ENCODE measurements at regions not wholly inside any gene's neighbourhood (a gene's known extent, or its start where the extent isn't known, plus 50 kb on each side); places are given as distances from the start of the nearest gene placed in this dataset.
"Not testable (repeated sequence)": the region's sequence is repeated elsewhere in the genome, so short reads cannot be mapped to it uniquely, and the experiment has no call there.

DNA sequence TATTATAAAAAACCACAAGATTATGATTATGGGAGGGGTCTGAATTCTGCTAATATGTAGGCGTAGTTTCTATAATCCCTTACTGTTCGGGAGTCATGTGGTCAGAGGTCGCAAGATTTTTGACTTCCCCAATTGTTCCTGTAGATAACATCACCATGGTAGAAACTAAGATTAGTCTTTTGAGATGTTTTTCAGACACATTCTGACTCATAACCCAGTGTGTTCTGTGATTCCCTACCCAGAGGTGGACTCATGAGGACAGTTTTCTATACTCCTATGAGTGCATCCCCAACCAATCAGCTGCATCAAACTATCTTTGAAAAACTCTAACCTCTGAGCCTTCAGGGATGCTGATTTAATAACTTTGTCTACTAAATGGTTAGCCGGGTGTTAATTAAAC is 175.5 kb downstream of the RFPL4B start:
- DNase-seq (ENCODE audit: low read depth) = peak; percentile 9
- H3K4me3 ChIP-seq (ENCODE audit: low read depth, low read length) = no peak overlapping the region

DNA sequence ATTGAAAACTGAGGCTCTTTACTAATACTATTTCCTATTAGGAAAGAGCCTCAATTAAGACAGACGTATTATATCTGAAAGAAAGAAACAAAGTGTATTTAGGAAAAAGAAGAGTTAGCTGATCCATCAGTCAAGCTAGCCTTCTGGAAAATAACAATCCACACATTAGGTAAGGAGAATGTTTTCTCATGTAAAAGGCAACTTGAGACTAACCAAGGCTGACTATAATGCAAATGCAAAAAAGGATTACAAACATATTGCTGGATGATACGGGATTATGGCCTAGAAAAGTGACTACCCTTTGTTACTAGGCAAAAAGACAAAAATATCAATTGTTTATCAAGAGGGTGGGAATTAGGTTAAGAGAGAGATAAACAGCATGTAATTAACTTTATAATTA is 176.9 kb downstream of the RFPL4B start:
- no peak for TF ChIP-seq POLR2A (IDR thresholded peaks at IDR 0.05; ENCODE audit: extremely low read depth, insufficient read length)
- TF ChIP-seq, protein P1, sequence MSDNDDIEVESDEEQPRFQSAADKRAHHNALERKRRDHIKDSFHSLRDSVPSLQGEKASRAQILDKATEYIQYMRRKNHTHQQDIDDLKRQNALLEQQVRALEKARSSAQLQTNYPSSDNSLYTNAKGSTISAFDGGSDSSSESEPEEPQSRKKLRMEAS (IDR thresholded peaks at IDR 0.05; ENCODE audit: low read depth, low read length) = no peak
- TF ChIP-seq, protein P2, sequence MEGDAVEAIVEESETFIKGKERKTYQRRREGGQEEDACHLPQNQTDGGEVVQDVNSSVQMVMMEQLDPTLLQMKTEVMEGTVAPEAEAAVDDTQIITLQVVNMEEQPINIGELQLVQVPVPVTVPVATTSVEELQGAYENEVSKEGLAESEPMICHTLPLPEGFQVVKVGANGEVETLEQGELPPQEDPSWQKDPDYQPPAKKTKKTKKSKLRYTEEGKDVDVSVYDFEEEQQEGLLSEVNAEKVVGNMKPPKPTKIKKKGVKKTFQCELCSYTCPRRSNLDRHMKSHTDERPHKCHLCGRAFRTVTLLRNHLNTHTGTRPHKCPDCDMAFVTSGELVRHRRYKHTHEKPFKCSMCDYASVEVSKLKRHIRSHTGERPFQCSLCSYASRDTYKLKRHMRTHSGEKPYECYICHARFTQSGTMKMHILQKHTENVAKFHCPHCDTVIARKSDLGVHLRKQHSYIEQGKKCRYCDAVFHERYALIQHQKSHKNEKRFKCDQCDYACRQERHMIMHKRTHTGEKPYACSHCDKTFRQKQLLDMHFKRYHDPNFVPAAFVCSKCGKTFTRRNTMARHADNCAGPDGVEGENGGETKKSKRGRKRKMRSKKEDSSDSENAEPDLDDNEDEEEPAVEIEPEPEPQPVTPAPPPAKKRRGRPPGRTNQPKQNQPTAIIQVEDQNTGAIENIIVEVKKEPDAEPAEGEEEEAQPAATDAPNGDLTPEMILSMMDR (IDR thresholded peaks at IDR 0.05; ENCODE audit: low read depth, low read length) = no peak
- TF ChIP-seq MYC (IDR thresholded peaks at IDR 0.05; ENCODE audit: low read depth, low read length) = no peak
- H3K4me3 ChIP-seq (ENCODE audit: low read depth, low read length) = no peak overlapping the region
- no peak for DNase-seq (ENCODE audit: low read depth)

More for the DNA sequence above, 175.5 kb downstream of the RFPL4B start:
- TF ChIP-seq, protein P2 (IDR thresholded peaks at IDR 0.05; ENCODE audit: low read depth, low read length) = no peak
- TF ChIP-seq MYC (IDR thresholded peaks at IDR 0.05; ENCODE audit: low read depth, low read length) = no peak
- TF ChIP-seq, protein P1 (IDR thresholded peaks at IDR 0.05; ENCODE audit: low read depth, low read length) = no peak
- no peak for TF ChIP-seq POLR2A (IDR thresholded peaks at IDR 0.05; ENCODE audit: extremely low read depth, insufficient read length)

DNA sequence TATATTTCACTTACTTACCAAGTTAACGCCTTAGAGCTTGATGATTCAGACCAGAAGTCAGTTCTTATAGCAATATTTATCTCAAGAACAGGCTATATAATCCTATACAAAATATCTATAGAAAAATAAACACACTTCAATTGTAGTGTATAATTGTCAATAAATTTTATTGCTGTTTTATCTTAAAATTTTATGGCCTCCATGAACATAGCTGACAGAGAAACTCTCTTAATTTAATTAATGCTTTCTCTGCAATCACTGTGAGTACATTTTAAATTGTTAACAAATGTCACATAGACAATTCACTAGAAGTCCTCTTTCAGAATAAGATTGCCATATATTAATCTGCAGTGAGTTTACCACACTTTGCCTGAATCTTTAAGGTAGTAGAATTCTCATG is 178.6 kb downstream of the RFPL4B start:
- TF ChIP-seq, protein P1 (IDR thresholded peaks at IDR 0.05; ENCODE audit: low read depth, low read length) = no peak
- TF ChIP-seq POLR2A (IDR thresholded peaks at IDR 0.05; ENCODE audit: extremely low read depth, insufficient read length) (no peak), MYC (IDR thresholded peaks at IDR 0.05; ENCODE audit: low read depth, low read length) (no peak)
- TF ChIP-seq, protein P2 (IDR thresholded peaks at IDR 0.05; ENCODE audit: low read depth, low read length) = no peak
- no peak overlapping the region for H3K4me3 ChIP-seq (ENCODE audit: low read depth, low read length)
- no peak for DNase-seq (ENCODE audit: low read depth)

DNA sequence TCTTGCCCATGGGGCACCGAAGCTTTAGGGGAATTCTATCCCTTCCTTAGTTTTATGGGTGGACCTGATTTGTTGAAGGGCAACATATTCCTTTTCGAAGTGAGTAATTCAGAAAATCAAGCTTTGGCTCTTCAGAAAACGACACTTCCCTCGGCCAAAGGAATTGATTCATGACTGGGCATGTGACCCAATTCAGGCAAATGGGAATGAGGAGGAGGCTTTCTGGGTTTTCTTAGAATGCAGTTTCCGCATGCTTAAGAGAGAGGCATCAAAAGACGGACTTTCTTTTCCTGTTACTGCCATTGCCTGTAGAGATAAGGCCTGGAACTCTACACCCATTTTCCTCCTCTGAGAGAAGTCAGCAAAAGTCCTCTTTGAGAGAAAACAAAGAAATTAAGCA is 179.5 kb downstream of the RFPL4B start:
- no peak for DNase-seq (ENCODE audit: low read depth)
- no peak overlapping the region for H3K4me3 ChIP-seq (ENCODE audit: low read depth, low read length)
- TF ChIP-seq, protein P1 (IDR thresholded peaks at IDR 0.05; ENCODE audit: low read depth, low read length) = no peak
- no peak for TF ChIP-seq POLR2A (IDR thresholded peaks at IDR 0.05; ENCODE audit: extremely low read depth, insufficient read length)
- TF ChIP-seq MYC (IDR thresholded peaks at IDR 0.05; ENCODE audit: low read depth, low read length) = no peak
- TF ChIP-seq, protein P2 (IDR thresholded peaks at IDR 0.05; ENCODE audit: low read depth, low read length) = no peak

DNA sequence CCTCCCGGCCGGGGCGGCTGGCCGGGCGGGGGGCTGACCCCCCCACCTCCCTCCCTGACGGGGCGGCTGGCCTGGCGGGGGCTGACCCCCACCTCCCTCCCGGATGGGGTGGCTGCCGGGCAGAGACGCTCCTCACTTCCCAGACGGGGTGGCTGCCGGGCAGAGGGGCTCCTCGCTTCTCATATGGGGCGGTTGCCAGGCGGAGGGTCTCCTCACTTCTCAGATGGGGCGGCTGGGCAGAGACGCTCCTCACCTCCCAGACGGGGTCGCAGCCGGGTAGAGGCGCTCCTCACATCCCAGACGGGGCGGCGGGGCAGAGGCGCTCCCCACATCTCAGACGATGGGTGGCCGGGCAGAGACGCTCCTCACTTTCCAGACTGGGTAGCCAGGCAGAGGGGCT is 181.2 kb downstream of the RFPL4B start:
- not testable (repeated sequence) for DNase-seq (ENCODE audit: low read depth)

DNA sequence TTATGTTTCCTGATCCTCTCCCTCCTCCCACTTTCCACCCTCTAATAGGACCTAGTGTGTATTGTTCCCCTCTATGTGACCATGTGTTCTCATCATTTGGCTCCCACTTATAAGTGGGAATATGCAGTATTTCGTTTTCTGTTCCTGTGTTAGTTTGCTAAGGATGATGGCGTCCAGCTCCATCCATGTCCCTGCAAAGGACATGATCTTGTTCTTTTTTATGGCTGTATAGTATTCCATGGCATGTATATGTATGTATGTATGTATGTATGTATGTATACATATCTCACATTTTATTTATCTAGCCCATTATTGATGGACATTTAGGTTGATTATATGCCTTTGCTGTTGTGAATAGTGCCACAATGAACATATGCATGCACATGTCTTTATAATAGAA is 188.7 kb downstream of the RFPL4B start:
- H3K4me3 ChIP-seq (ENCODE audit: low read depth, low read length) = no peak overlapping the region
- no peak for DNase-seq (ENCODE audit: low read depth)
- TF ChIP-seq MYC (IDR thresholded peaks at IDR 0.05; ENCODE audit: low read depth, low read length) (no peak), POLR2A (IDR thresholded peaks at IDR 0.05; ENCODE audit: extremely low read depth, insufficient read length) (no peak)
- TF ChIP-seq, protein P2 (IDR thresholded peaks at IDR 0.05; ENCODE audit: low read depth, low read length) = no peak
- TF ChIP-seq, protein P1 (IDR thresholded peaks at IDR 0.05; ENCODE audit: low read depth, low read length) = no peak

More for the DNA sequence above, 181.2 kb downstream of the RFPL4B start:
- H3K4me3 ChIP-seq (ENCODE audit: low read depth, low read length) = not testable (repeated sequence)

All from NB4 (cell line).